HepG2 (cell line): ENCODE measurements at regions not wholly inside any gene's neighbourhood (a gene's known extent, or its start where the extent isn't known, plus 50 kb on each side); places are given as distances from the start of the nearest gene placed in this dataset.

ENCODE experiments used
- BHLHE40 ChIP-seq: IDR thresholded peaks from 2 replicates; pipeline ENCODE4 v1.6.1; 2011; ENCODE audit warnings: low read length, improper control_type of control experiment
- JUN ChIP-seq: sonication (generic); formaldehyde crosslinking; IDR thresholded peaks from 2 replicates; pipeline ENCODE4 v1.4.0; 2020; ENCODE audit warnings: mild to moderate bottlenecking, missing genetic modification reagents
- KLF16 ChIP-seq, 2 experiments: sonication (generic) in 1 of 2; formaldehyde crosslinking in 1 of 2; IDR thresholded peaks; 2 replicates each; pipeline versions ENCODE4 v1.6.1 to v1.8.0; 2016 to 2023; ENCODE audit warnings: missing genetic modification reagents in 2 of 2, missing compliant biosample characterization in 1 of 2
- KLF6 ChIP-seq: IDR thresholded peaks from 2 replicates; pipeline ENCODE4 v1.8.0; 2016; ENCODE audit warnings: missing biosample characterization, missing genetic modification reagents
- TSC22D2 ChIP-seq: sonication (generic); formaldehyde crosslinking; IDR thresholded peaks from 2 replicates; pipeline ENCODE4 v1.5.1; 2020; ENCODE audit warnings: missing genetic modification reagents, mild to moderate bottlenecking, borderline replicate concordance
- U2AF1 ChIP-seq: fragments of 200-400 bp; formaldehyde crosslinking; optimal IDR thresholded peaks from 2 replicates; pipeline ENCODE3; 2017; ENCODE audit warnings: mild to moderate bottlenecking, low read depth, low read length
- XRCC5 ChIP-seq: fragments of 200-400 bp; formaldehyde crosslinking; optimal IDR thresholded peaks from 2 replicates; pipeline ENCODE3; 2017; ENCODE audit warnings: mild to moderate bottlenecking, low read length
- ZMYM3 ChIP-seq: sonication (generic); formaldehyde crosslinking; IDR thresholded peaks from 2 replicates; pipeline ENCODE4 v1.5.1; 2020; ENCODE audit warnings: mild to moderate bottlenecking, missing genetic modification reagents
- ZNF10 ChIP-seq: sonication (generic); formaldehyde crosslinking; IDR thresholded peaks from 2 replicates; pipeline ENCODE4 v1.4.0; 2020; ENCODE audit warnings: mild to moderate bottlenecking, low read depth, missing genetic modification reagents, borderline replicate concordance
- ZNF350 ChIP-seq: sonication (generic); formaldehyde crosslinking; IDR thresholded peaks from 2 replicates; pipeline ENCODE4 v1.4.0; 2020; ENCODE audit warnings: mild to moderate bottlenecking, low read depth, missing genetic modification reagents, borderline replicate concordance
- ZNF564 ChIP-seq: sonication (generic); formaldehyde crosslinking; IDR thresholded peaks from 2 replicates; pipeline ENCODE4 v1.8.1; 2023; ENCODE audit warnings: mild to moderate bottlenecking, missing genetic modification reagents
- ZNF569 ChIP-seq: sonication (generic); formaldehyde crosslinking; IDR thresholded peaks from 2 replicates; pipeline ENCODE4 v1.5.0; 2020; ENCODE audit warnings: mild to moderate bottlenecking, missing genetic modification reagents, moderate library complexity, borderline replicate concordance
- ZNF713 ChIP-seq: sonication (generic); formaldehyde crosslinking; IDR thresholded peaks from 2 replicates; pipeline ENCODE4 v1.4.0; 2020; ENCODE audit warnings: mild to moderate bottlenecking, missing genetic modification reagents
- ZNF83 ChIP-seq: sonication (generic); formaldehyde crosslinking; IDR thresholded peaks from 2 replicates; pipeline ENCODE4 v1.4.0; 2020; ENCODE audit warnings: missing genetic modification reagents, mild to moderate bottlenecking, borderline replicate concordance
- TF ChIP-seq, protein P1 (sequence below): IDR thresholded peaks from 2 replicates; pipeline ENCODE4 v1.6.1; 2016; ENCODE audit warnings: low read depth
- TF ChIP-seq, protein P2 (sequence below): sonication (generic); formaldehyde crosslinking; IDR thresholded peaks from 2 replicates; pipeline ENCODE4 v1.4.0; 2020; ENCODE audit warnings: mild to moderate bottlenecking, missing genetic modification reagents
- TF ChIP-seq, protein P3 (sequence below): sonication (generic); formaldehyde crosslinking; IDR thresholded peaks from 2 replicates; pipeline ENCODE4 v1.4.0; 2020; ENCODE audit warnings: missing genetic modification reagents
- TF ChIP-seq, protein P4 (sequence below): sonication (generic); formaldehyde crosslinking; IDR thresholded peaks from 2 replicates; pipeline ENCODE4 v1.5.1; 2020; ENCODE audit warnings: mild to moderate bottlenecking, moderate library complexity, missing genetic modification reagents
- TF ChIP-seq, protein P5 (sequence below): sonication (generic); formaldehyde crosslinking; conservative IDR thresholded peaks from 2 replicates; pipeline ENCODE4 v1.4.0; 2020; ENCODE audit warnings: missing genetic modification reagents
- TF ChIP-seq, protein P6 (sequence below): sonication (generic); formaldehyde crosslinking; IDR thresholded peaks from 2 replicates; pipeline ENCODE4 v1.5.0; 2020; ENCODE audit warnings: missing genetic modification reagents, mild to moderate bottlenecking, borderline replicate concordance

DNA sequence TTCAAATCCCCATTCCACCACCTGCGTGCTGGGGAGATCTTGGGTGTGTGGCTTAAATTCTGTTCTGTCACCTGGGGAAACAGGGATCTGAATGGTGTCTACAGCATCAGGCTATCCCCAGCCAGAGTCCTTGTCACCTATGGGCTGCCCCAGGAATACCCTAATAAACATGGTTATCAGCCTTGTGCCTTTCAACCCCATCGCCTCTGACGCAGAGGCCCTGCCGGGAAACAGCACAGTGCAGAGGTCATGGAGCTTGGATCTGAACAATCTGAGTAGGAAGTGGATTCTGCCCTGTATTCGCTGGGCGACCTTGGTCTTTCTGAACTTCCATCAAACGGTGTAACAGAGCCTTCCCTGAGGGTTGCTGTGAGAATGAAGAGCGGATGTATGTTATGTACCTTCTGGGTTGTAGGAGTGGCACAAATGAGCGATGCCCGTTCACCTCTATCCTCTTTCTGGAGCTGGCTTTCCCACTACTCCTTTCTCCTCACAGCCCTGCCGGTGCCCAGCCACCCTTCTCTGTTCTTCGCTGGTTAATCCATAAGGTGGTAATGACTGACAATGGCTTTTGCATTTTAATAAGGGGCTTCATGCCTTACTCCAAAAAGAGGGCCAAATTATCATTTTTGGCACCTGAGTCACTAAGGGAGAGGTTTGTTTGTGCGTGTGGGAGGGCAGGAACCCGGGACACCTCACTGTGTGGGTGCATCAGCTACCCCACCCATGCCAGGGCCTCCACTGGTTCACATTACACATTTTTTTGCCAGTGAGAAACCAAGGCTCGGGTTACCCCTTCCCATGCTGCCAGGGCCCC is 256.5 kb downstream of the MYCN start (continued):
- TF ChIP-seq ZNF569 (CRISPR knock-in tag) (no peak), ZMYM3 (CRISPR knock-in tag) (peak; percentile 77), TSC22D2 (CRISPR knock-in tag) (no peak), JUN (peak; percentile 49; the same call in 1 of the 2 replicates), ZNF10 (CRISPR knock-in tag) (no peak), ZNF83 (CRISPR knock-in tag) (no peak), ZNF350 (CRISPR knock-in tag) (peak; percentile 50; the same call in 1 of the 2 replicates), U2AF1 (no peak), ZNF564 (CRISPR knock-in tag) (peak; percentile 21; the same call in 1 of the 2 replicates), KLF16 (CRISPR knock-in tag; IDR thresholded peaks at IDR 0.05) (peak in 1 of 2 experiments; percentile 69; a peak in 1 of 4 replicates), KLF6 (CRISPR knock-in tag) (peak; percentile 64; the same call in 1 of the 2 replicates), ZNF713 (CRISPR knock-in tag) (no peak), BHLHE40 (no peak), XRCC5 (peak; percentile 32)
- TF ChIP-seq, protein P1, sequence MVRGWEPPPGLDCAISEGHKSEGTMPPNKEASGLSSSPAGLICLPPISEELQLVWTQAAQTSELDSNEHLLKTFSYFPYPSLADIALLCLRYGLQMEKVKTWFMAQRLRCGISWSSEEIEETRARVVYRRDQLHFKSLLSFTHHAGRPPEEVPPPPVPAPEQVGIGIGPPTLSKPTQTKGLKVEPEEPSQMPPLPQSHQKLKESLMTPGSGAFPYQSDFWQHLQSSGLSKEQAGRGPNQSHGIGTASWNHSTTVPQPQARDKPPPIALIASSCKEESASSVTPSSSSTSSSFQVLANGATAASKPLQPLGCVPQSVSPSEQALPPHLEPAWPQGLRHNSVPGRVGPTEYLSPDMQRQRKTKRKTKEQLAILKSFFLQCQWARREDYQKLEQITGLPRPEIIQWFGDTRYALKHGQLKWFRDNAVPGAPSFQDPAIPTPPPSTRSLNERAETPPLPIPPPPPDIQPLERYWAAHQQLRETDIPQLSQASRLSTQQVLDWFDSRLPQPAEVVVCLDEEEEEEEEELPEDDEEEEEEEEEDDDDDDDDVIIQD (CRISPR knock-in tag), result peak; percentile 96
- TF ChIP-seq, protein P2, sequence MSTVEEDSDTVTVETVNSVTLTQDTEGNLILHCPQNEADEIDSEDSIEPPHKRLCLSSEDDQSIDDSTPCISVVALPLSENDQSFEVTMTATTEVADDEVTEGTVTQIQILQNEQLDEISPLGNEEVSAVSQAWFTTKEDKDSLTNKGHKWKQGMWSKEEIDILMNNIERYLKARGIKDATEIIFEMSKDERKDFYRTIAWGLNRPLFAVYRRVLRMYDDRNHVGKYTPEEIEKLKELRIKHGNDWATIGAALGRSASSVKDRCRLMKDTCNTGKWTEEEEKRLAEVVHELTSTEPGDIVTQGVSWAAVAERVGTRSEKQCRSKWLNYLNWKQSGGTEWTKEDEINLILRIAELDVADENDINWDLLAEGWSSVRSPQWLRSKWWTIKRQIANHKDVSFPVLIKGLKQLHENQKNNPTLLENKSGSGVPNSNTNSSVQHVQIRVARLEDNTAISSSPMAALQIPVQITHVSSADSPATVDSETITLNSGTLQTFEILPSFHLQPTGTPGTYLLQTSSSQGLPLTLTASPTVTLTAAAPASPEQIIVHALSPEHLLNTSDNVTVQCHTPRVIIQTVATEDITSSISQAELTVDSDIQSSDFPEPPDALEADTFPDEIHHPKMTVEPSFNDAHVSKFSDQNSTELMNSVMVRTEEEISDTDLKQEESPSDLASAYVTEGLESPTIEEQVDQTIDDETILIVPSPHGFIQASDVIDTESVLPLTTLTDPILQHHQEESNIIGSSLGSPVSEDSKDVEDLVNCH (CRISPR knock-in tag), result no peak
- TF ChIP-seq, protein P3, sequence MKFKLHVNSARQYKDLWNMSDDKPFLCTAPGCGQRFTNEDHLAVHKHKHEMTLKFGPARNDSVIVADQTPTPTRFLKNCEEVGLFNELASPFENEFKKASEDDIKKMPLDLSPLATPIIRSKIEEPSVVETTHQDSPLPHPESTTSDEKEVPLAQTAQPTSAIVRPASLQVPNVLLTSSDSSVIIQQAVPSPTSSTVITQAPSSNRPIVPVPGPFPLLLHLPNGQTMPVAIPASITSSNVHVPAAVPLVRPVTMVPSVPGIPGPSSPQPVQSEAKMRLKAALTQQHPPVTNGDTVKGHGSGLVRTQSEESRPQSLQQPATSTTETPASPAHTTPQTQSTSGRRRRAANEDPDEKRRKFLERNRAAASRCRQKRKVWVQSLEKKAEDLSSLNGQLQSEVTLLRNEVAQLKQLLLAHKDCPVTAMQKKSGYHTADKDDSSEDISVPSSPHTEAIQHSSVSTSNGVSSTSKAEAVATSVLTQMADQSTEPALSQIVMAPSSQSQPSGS (CRISPR knock-in tag), result peak; percentile 73
- TF ChIP-seq, protein P4, sequence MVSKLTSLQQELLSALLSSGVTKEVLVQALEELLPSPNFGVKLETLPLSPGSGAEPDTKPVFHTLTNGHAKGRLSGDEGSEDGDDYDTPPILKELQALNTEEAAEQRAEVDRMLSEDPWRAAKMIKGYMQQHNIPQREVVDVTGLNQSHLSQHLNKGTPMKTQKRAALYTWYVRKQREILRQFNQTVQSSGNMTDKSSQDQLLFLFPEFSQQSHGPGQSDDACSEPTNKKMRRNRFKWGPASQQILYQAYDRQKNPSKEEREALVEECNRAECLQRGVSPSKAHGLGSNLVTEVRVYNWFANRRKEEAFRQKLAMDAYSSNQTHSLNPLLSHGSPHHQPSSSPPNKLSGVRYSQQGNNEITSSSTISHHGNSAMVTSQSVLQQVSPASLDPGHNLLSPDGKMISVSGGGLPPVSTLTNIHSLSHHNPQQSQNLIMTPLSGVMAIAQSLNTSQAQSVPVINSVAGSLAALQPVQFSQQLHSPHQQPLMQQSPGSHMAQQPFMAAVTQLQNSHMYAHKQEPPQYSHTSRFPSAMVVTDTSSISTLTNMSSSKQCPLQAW (CRISPR knock-in tag), result peak; percentile 90
- TF ChIP-seq, protein P5, sequence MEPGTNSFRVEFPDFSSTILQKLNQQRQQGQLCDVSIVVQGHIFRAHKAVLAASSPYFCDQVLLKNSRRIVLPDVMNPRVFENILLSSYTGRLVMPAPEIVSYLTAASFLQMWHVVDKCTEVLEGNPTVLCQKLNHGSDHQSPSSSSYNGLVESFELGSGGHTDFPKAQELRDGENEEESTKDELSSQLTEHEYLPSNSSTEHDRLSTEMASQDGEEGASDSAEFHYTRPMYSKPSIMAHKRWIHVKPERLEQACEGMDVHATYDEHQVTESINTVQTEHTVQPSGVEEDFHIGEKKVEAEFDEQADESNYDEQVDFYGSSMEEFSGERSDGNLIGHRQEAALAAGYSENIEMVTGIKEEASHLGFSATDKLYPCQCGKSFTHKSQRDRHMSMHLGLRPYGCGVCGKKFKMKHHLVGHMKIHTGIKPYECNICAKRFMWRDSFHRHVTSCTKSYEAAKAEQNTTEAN (CRISPR knock-in tag), result peak; percentile 82
- TF ChIP-seq, protein P6, sequence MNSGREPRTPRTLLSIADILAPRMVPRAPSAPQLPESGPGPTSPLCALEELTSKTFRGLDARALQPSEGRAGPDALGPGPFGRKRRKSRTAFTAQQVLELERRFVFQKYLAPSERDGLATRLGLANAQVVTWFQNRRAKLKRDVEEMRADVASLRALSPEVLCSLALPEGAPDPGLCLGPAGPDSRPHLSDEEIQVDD (CRISPR knock-in tag), result no peak
